CD4-positive, alpha-beta T cell treated with Interleukin-6 at 100 ng/mL for 8 hours (primary cell): ENCODE measurements at regions not wholly inside any gene's neighbourhood (a gene's known extent, or its start where the extent isn't known, plus 50 kb on each side); places are given as distances from the start of the nearest gene placed in this dataset.

Experiments
- DNase-seq: peaks from one replicate; pipeline ENCODE4 v3.0.0-alpha.2; 2020; ENCODE audit warnings: mixed read lengths, low spot score

DNA sequence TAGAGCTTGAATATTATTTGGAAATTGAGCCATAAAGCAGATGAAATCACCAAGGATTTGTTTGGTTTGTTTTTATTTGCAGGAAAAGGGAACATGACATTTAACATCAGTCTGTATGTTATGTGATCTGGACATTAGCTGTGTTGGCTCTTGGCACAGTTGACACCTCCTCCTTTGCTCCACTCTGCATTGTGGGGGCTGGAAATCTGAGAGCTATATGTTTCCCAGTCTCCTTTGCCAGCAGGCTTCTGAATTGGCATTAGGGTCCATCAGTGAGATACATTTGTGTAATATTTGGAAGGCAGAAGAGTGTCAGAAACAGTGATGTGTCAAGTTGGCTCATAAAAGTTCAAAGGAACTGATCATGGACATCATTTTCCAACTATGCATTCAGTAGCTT lies 322.1 kb upstream of the ATP2B1 start:
- DNase-seq = no peak

DNA sequence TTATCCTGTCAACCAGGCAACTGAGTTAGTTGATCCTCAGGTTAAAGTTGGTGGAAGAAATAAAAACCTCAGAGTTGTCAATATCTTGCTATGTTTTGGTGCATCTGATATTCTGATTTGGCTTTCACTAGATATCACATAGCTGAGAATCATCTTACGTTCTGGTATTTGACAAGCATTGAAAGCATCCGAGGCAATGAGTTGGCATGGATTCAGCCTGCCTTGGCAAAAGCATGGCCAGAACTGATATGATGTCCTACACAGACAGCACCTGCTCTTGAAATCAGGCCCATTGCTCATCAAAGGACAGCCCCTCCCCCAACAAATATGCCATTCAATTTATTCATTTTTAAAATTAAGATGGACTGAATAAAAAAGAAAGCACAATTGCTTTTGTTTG lies 320.7 kb upstream of the ATP2B1 start:
- no peak for DNase-seq

DNA sequence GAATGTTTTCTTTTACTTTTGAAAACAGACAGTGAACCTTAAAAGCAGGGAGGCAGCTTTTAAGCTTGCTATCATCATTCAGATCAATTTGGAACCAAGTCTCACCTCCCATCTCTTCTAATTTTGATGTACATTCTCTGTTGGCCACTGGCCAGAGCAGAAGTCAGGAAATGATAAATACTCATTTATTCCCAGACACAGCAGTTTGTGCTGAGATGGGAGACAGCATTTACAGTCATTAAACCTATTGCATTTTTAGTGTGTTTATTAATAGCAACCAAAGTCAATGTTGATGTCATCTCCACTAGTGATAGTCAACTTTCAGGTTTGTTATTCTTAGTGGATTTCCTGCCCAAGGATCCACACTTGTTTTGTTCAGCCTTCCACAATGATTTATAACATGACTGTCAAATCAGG lies 320.0 kb upstream of the ATP2B1 start:
- DNase-seq = no peak

DNA sequence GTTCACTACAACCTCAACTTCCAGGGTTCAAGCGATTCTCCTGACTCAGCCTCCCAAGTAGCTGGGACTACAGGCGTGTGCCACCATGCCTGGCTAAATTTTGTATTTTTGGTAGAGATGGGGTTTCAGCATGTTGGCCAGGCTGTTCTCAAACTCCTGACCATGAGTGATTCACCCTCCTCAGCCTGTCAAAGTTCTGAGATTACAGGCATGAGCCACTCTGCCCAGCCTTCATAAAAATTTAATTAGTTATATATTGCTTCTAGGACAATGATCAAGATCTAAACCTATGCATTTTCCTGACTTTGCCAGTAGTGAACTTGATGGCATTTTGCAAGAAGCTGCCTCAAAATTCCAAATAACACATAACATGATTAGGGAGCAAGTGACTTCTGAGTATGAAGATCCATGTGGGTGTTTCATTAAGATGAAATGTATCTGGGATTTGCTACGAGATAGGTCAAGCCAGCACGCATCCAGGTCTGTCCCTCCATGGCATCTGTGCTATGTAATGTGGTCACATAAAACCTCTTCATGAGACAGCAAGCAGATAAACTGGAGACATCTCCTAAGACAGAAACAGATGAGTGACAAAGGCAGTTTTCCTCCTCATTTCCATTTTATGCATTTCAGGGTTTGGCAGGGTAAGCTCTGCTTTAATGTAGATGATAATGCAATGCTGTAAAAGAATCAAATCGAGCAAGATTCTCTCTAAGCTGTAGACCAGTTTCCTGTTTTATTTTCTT lies 319.4 kb upstream of the ATP2B1 start:
- no peak for DNase-seq

DNA sequence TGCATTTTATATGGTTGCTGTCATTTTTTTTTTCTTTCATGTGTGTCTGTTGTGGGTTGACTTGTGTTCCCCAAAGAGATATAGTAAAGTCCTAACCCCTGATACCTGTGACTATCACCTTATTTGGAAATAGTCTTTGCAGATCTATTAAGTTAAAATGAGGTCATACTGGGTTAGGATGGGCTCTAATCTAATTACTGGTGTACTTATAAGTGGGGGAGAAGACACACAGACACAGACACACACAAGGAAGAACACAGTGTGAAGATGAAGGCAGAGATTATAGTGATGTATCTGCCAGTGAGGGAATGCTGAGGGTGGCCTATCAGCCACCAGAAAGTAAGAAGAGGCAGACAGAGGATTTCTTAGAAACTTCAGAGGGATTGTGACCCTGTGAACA lies 318.4 kb upstream of the ATP2B1 start:
- no peak for DNase-seq

DNA sequence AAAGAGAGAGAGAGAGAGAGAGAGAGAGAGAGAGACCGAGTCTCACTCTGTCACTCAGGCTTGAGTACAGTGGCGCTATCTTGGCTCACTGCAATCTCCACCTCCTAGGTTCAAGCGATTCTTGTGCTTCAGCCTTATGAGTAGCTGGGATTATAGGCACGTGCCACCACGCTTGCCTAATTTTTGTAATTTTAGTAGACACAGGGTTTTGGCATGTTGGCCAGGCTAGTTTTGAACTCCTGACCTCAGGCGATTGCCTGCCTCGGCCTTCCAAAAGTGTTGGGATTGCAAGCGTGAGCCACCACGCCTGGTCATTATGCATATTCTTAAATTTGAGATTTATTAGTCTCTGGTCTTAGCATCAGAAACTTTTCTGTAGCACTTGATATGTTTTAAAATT lies 317.9 kb upstream of the ATP2B1 start:
- DNase-seq = no peak

DNA sequence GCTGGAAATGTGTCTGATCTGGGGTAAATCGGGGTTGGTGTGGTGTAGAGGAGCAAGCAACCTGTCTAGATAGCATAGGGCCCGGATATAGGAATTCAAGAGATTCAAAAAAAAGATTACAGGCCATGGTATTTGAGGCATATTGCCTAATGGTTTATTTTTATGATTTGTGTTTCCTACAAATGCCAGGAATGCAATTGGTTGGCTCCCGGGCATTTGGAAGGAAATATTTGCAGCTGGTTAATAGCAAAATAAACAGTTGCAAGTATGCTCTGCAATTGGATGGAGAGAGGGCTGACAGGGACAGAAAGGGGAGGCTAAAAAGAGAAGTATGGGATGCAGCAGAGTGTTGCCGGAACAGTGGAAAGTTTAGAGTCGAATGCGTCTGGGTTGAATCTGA lies 315.6 kb upstream of the ATP2B1 start:
- DNase-seq = no peak

DNA sequence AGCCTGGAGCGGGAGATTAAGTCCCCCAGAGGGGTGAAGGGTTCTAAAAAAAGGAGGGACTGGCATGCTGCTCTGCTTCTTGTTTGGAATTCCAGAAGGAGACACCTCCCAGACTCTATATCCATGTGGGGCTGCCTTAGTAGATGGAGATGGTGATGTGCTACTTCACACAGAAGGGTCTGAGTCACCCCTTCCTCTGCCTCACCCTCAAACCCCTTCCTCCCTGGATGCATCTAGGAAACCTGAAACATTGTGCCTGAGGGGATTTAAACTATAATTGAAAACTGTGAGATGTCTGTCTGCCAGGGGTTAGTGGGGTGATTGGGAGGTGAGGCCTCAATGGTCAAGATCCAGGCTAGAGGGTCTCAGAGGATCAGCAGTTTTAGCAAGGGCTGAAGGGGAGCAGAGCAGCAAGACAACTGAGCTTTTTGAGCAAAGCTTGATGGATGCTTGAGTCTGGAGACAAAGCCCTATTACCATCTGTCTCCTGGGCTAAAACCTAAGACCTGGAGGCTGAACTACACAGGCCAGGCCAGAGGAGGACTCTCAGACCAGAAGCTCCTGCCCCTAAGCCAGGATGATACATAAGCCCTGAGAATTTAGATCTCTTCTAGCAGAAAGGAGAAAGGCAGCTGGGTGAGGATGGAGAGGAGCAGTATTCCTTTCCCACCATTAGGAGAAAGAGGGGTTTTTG lies 314.7 kb upstream of the ATP2B1 start:
- no peak for DNase-seq

DNA sequence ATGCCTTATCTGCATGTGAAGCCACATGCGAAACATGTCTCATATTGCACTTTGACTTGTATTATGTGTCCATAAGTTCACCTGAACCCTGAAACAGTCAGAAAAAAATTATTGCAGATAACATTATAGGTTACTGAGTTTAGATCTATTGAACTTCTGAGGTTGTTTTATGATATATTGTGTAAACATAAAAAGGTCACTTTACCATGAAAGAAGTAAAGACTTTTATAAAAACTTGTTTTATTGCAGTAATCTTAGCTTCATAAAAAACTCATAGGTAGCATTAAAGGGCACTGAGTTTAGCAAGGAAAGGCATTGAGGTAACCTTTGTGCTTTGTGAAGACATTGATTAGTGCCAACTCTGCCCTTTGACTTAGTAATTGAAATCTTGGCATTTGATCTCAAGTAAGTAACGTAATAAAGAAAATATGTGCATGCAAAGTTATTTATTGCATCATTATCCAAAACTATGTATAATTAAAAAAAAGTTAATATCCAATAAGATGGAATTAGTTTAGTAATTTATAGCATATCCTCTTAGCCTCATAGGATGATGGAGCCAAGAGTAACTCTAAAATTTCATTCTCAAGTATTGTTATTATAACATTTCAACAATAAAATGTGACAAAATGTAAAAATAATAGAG lies 313.3 kb upstream of the ATP2B1 start:
- no peak for DNase-seq

DNA sequence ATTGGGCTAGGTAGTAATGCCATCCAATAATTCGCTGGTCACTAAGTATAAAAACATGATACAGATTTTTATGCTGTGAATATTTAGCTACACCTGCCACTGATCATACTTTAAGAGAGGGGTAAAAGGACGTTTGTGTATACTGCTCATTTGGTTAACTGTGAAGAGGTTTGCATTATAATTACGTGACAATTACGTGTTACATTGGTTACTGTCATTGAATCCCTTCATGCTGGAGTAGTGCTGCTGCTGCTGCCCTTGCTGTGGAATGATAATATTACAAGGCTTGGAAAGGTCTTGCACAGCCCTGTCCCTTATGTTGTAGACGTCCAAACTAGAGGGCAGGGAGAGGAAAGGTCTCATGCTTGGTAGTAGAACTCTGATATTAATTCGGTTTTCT lies 312.2 kb upstream of the ATP2B1 start:
- DNase-seq = no peak

DNA sequence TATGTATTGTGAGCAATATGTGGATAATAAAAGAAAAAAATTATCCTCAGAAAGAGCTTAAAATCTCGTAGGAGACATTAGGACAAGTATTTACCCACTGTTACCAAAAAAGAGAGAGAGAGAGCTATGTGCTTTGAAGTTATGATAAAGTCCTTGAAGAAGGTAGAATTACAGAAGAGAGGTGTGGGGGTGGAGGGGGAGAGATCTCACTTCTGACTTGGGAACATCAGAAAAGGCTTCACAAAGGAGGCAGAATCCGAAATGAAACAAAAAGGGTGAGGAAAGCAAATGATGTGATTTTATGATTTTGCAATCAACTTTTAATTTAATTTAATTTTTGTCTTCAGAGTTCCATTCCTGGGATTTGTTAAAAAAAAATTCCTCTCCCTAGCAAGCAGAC lies 311.8 kb upstream of the ATP2B1 start:
- no peak for DNase-seq

DNA sequence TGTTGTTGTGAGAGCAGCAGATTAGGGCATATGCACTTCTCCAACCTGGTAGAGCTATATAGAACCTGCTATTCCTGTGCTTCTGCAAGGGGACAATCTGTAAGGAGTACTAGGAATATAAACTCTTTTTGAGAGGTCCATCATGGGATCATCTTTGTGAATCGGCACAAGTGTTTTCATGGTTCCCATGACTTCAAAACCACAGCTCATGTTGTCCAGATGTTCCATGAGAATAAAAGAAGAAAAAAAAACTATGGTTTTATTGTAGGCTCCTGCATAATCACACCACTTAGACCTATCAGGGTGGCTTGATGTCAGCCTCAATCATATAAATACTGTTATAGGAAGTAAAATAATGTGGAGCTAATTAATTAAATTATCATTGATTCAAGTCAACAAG lies 311.4 kb upstream of the ATP2B1 start:
- DNase-seq = no peak

DNA sequence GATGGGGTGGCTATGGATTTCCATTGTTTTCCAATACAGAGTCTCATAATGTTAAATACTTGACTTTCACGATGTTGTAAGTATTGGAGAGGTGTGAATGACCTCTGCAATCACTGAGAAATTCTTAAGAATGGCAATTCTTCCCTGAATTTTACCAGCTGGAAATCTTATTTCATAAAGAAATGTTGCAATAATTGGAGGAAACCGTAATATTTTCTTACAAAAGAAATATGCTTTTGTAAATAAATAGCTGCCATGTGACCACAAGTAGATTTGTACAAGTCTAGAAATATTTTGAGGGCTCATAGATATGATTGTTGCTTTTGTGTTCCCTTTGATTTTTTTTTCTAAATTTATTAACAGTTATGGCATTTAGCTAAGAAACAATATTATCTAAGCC lies 308.7 kb upstream of the ATP2B1 start:
- DNase-seq = no peak

DNA sequence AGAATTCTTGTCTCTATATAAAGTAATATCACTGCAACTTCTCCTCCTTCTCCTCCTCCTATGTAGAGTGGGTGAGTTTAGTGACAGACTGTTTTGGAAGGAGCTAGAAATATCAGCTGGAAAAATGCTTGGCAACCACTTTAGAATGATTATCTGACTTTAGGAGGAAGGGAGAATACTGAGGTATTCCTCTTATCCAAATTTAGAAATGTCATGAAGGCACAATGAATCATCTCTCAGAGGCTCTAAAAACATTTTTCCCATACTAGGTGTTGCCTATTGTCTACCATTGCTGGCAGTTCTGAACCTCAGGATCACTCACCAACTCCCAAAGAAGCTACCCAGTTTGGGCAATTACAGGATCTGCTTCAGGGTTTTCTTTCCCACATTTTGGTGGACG lies 306.6 kb upstream of the ATP2B1 start:
- no peak for DNase-seq

DNA sequence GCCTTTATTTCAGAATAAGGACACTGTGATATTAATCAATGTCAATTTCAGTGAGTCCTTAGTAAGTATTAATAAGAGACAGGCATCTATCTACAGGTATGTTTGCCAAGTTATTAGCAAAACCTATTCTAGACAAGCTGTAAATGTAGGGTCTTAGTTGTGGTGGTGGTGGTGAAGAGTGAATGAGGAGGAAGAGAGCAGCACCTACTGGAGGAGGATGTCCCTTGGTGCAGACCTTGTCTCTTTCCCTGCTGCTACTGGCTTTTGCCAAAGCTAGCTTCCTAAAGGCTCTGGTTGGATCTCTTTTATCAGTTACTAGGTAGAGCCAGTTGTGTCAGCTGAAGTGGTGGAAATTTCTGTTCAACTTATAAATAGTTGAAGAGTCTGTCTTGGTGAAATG lies 304.8 kb upstream of the ATP2B1 start:
- peak; percentile 24 for DNase-seq

DNA sequence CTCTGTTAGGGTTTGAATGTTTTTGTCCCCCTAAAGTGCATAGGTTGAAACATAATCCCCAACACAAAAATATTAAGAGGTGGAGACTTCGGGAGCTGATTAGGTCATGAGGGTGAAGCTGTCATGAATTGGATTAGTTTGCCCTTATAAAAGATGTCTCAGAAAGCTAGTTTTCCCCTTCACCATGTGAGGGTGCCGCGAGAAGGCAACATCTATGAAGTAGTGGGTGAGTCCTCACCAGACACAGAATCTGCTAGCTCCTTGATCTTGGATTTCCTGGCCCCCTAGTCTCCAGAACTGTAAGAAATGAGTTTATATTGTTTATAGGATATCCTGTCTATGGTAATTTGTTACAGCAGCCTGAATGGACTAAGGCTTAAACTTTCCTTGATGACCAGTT lies 301.5 kb upstream of the ATP2B1 start:
- DNase-seq = no peak

DNA sequence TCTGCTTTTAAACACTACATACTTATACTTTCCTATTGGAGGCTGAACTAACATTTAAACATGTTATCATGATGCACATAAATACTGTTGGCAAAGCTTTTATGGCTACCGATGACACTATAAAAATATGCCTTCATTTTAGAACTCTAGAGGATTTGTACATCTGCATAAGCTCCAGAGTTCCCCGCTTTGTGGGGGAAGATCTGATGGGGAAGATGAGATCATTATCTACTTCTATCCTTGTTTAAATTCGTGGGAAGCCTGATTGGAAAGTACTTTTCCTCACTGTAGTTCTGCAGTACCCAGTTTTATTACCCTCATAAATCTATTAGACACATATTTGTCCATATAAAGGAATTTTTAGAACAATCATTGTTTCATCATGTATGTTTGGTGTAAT lies 299.6 kb upstream of the ATP2B1 start:
- DNase-seq = no peak

DNA sequence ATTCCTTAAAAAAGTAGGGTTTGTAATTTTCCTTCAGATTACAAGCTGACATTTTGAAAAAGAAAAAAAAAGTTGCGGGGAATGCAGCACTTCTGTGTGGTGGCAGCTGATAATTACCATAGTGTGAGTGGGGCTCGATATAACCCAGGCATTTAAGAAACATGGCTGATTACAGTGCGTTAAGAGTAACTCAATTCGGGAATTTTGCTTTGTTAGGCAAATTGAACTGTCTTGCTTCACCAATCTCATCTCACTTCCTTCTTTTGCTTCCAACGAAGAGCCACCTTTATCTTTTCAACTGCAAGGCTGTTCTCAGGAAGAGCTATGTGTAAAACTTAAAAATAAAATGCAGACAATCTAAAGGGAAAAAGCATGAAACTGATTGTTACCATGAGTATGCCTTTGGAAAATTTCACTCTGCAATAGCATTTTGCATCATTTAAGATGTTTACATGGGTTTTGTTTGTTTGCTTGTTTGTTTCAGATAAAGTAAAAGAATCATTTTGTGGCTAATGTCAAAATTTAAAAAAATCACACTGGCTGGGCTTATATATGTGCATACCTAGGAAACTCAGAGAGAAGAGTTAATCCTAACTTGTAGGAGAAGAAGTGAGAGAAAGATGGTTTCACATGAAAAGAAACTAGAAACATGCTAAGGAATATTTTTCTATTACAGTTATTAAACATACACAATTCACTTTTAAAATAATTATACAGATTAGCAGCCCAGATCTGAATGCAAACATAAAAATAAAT lies 295.9 kb upstream of the ATP2B1 start:
- DNase-seq = no peak

DNA sequence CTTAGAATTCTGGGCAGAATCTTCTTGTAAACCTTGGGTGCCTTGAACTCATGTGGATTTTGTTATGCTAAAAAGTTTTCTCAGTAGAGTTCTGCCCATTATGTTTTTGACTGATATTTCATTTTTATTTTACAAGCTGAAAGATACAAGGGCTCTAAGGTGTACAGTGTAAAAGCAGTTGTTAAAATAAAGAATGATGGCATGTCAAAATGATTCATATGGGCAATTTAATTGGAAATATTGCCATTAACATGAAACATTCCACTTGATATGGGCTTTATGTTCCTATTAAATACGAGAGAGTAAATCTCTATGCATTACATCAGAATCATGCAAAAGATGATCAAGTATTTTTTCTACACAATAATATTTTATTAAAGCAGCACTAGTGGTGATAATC lies 295.1 kb upstream of the ATP2B1 start:
- DNase-seq = no peak

DNA sequence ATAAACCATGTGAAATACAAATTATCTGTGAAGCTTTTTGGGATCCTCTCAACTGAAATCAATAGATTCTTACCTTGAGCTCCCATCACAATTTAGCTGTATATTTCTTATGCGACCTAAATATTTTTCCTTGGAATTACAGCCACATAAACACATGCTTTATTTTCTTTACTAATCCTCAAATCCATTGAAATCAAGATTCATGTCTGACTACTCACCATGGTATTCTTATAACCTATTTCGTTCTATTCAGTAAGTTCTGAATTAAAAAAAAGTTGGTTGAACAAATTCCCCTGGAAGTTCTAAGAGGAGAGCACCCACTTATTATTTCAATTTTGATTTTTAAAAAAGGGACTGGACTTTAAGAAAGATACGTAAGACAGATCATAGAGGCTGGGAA lies 292.1 kb upstream of the ATP2B1 start:
- no peak for DNase-seq

DNA sequence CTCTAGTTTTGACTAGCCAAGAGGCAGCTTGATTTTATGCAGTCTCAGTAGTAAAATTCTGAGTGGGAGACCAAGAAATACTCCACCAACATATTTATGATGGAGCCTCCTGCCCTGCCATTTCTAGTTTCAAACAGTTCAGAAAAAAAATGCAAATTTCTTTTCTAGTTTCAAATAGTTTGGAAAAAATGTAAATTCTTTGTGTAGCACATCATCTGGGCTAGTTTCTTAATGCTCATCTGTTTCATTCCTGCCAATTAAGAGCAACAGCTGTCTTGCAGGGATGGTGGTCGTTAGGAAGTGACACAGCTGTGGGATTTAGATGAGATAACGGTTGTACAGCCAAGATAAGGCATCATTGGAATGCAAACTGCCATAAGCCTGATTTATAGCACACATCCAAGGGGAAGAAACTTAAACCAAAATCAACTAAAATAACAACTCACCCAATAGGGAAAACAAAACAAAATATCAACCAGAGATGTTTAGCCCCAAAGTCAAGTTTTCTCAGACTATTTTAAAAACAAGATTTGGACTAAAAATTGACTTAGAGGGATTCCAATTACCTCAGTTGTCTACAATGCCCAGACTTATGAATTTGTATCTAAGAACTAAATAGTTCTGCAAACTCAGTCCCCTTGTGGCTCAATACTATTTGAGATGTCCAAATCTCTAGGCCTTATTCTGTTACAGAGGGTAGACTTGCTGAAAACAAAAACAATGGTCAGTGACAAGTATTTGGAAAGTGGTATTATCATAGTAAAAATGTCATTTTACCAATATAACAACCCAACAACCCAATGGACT lies 291.3 kb upstream of the ATP2B1 start:
- no peak for DNase-seq

DNA sequence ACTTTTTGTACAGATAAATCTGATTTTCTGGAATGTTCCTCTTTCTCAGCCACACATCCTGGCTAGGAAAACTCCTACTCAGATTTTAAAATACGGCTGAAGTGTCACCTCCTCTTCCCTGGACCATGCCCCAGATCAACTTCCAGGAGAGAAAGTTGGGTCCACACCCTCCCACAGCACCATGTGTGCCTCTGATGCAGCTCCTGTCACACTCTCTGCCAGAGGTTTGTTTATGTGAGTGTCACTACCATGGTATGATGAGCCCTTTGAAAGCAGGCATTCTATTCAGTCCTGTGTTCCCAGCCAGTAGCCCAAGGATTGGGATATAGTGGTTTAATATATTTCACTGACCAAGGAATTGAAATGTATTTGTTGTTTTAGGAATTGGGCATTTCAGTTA lies 287.2 kb upstream of the ATP2B1 start:
- no peak for DNase-seq
